ENCODE measurements at regions not wholly inside any gene's neighbourhood (a gene's known extent, or its start where the extent isn't known, plus 50 kb on each side); places are given as distances from the start of the nearest gene placed in this dataset.
A peak's percentile ranks its signal among the peaks of the same experiment; 100 is the strongest.
"Not testable (repeated sequence)": the region's sequence is repeated elsewhere in the genome, so short reads cannot be mapped to it uniquely, and the experiment has no call there.

DNA sequence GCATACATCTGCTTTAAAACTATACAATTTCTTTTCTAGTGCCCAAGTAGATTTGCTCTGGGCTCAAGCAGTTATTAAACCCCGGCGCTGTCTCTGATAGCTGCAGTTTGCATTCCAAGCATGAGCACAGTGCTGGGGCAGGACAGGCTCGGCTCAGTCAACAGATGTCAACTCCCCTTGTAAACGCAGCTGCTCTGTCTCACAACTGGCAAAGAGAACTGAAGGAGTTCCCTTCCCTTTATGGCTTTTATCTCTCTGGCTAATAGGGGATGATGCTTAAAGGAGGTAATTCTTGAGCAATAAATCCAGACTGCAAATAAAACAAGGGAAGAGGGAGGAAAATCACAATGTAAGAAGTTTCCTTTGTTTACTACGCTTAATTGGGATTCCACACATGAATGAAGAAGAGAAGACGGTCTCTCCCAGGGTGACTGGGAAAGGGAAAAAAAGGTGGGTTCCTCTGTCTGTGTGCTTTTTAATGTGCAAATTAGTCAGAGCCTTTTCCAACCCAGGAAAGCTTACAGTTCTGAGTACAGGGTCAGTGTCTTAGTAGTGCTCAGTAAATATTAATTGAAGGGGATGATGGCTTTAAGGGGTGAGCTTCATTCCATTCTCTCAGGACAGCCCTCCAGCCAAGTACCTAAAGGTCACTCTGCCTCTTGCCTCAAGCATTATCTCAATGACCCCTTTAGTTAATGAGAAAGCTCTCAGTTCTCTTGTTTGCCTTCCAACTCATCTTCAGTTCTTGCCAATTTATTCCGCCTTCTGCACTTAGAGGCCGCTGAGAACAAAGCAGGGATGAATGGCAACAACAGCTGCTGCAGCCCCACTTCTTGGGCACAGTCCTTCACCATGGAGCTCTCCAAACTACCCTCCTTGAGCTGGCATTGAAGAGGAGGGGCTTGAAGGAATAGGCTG is 155.7 kb upstream of the JADE1 start:
- H3K27ac ChIP-seq, result no peak overlapping the region
- TF ChIP-seq CTCF (IDR thresholded peaks at IDR 0.05), result no peak
- no peak overlapping the region for H3K4me3 ChIP-seq
- intact Hi-C loops (cut with DNase I), result no loop called here
- H3K36me3 ChIP-seq (ENCODE audit: insufficient read depth in 1 of 2, low read depth in 1 of 2), result no peaks in the 10 kb centered on the region
- 29 to 31% (median 29%) methylated on average over 8 of the region's 8 CpGs for WGBS, 3 donors
- DNase-seq, result no peak
- H3K27me3 ChIP-seq (ENCODE audit: insufficient read depth in 3 of 3, low read length in 2 of 3), result no peaks in the 10 kb centered on the region
- H3K4me1 ChIP-seq, result peaks cover 5% of the 10 kb centered on the region
- H3K9me3 ChIP-seq, result peaks cover 9% of the 10 kb centered on the region
- ATAC-seq, result peak; percentile 56 to 73 (median 64)

DNA sequence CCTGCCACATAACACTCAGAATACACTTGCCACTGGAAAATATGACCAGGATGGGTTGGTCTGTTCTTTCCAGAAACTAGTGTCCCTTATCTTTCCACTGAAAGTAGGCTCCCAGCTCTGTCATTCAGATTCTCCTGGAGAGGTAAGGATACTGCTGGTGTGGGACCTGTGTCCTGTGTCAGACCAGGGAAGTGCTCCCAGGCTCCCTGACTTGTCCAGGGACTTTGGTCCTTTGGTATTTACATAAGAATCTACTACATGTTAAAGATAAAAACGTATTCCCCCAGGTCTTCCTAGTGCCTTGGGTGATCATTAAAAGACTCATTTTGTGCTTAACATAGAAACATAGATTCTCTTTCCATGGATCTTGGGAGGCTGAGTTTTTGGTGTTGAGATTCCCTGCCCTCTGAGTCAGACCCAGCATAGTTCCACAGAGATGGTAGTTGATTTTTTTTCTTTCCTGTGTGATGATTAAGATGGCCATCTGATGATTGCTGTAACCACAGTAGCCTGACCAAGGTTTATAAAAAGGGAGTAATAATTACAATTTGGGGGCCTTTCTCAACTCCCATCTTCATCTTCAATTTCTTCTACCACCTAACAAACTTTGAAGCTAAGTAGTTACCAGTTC is 159.8 kb upstream of the JADE1 start:
- intact Hi-C loops (cut with DNase I), result no loop called here
- ATAC-seq (no peak), DNase-seq (no peak)
- 60 to 73% (median 68%) methylated on average over 1 of the region's 1 CpG for WGBS, 3 donors
- no peaks in the 10 kb centered on the region for H3K36me3 ChIP-seq (ENCODE audit: insufficient read depth in 1 of 2, low read depth in 1 of 2)
- no peaks in the 10 kb centered on the region for H3K27me3 ChIP-seq (ENCODE audit: insufficient read depth in 3 of 3, low read length in 2 of 3)
- H3K4me1 ChIP-seq, result no peaks in the 10 kb centered on the region
- H3K9me3 ChIP-seq, result peaks cover 4% of the 10 kb centered on the region
- H3K27ac ChIP-seq, result no peak overlapping the region
- no peak overlapping the region for H3K4me3 ChIP-seq
- TF ChIP-seq CTCF (IDR thresholded peaks at IDR 0.05), result no peak

DNA sequence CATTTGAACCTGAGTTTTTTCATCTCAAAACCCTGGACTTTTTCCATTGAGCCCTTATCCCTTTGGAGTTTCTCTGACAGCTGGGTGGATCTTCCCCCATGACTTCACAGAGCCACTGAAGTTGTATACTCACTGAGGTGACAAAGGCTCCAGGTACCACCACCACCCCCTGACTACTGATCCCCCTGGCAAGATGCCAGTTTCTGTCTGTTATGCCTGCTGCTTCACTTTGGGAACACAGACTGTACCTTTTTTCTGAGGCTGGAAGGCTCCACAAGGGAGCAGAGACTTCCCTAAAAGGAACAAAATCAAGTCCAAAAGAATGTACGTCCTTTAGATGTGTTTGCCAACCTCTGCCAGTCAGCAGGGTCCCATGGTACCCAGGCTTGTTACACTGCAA is 160.3 kb upstream of the JADE1 start:
- no peaks in the 10 kb centered on the region for H3K27me3 ChIP-seq (ENCODE audit: insufficient read depth in 3 of 3, low read length in 2 of 3)
- no peaks in the 10 kb centered on the region for H3K4me1 ChIP-seq
- TF ChIP-seq CTCF (IDR thresholded peaks at IDR 0.05), result no peak
- H3K9me3 ChIP-seq, result no peaks in the 10 kb centered on the region
- DNase-seq, result no peak
- no peak overlapping the region for H3K4me3 ChIP-seq
- intact Hi-C loops (cut with DNase I), result no loop called here
- no peak overlapping the region for H3K27ac ChIP-seq
- H3K36me3 ChIP-seq (ENCODE audit: insufficient read depth in 1 of 2, low read depth in 1 of 2), result no peaks in the 10 kb centered on the region
- 59 to 86% (median 62%) methylated on average over 1 of the region's 1 CpG for WGBS, 3 donors
- ATAC-seq, result no peak

- WGBS, 3 donors, result 92 to 100% (median 98%) methylated on average over 1 of the region's 1 CpG
- Histone ChIP-seq H3K27me3 (ENCODE audit: insufficient read depth in 3 of 3, low read length in 2 of 3) (no peaks in the 10 kb centered on the region), H3K4me3 (no peak overlapping the region), H3K4me1 (no peaks in the 10 kb centered on the region), H3K9me3 (no peaks in the 10 kb centered on the region), H3K27ac (no peak overlapping the region), H3K36me3 (ENCODE audit: insufficient read depth in 1 of 2, low read depth in 1 of 2) (no peaks in the 10 kb centered on the region)
- ATAC-seq (no peak), DNase-seq (no peak)
- intact Hi-C loops (cut with DNase I), result no loop called here
- TF ChIP-seq CTCF (IDR thresholded peaks at IDR 0.05), result no peak
Observed at GRCh38 chr4:128648021-128648420, 161.5 kb upstream of the JADE1 start.

DNA sequence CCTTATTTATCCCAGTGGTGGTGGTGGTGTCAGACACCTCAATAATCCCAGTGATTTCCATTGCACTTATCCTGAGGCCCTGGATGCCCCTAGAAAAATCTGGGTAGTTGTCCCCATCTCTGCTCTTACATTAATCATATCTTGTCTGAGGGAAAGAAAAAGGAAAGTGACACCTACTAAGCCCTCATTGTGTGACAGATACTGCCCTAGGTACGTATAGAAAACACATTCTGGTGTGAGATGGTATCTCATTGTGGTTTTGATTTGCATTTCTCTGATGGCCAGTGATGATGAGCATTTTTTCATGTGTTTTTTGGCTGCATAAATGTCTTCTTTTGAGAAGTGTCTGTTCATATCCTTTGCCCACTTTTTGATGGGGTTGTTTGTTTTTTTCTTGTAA is 162.6 kb upstream of the JADE1 start:
- H3K4me3 ChIP-seq; H3K4me1 ChIP-seq; H3K27ac ChIP-seq; H3K36me3 ChIP-seq (ENCODE audit: insufficient read depth in 1 of 2, low read depth in 1 of 2); H3K9me3 ChIP-seq; ATAC-seq; DNase-seq; intact Hi-C loops (cut with DNase I); H3K27me3 ChIP-seq (ENCODE audit: insufficient read depth in 3 of 3, low read length in 2 of 3): not testable (repeated sequence)
- WGBS, 3 donors, result 78 to 84% (median 82%) methylated on average over 1 of the region's 1 CpG

GRCh38 chr4:128644693-128645654 is 164.5 kb upstream of the JADE1 start:
- 85 to 87% (median 86%) methylated on average over 18 of the region's 18 CpGs for WGBS, 3 donors
- H3K36me3 ChIP-seq (ENCODE audit: insufficient read depth in 1 of 2, low read depth in 1 of 2); H3K27me3 ChIP-seq (ENCODE audit: insufficient read depth in 3 of 3, low read length in 2 of 3); ATAC-seq; H3K4me1 ChIP-seq; H3K9me3 ChIP-seq; H3K27ac ChIP-seq; intact Hi-C loops (cut with DNase I); H3K4me3 ChIP-seq; DNase-seq: not testable (repeated sequence)

DNA sequence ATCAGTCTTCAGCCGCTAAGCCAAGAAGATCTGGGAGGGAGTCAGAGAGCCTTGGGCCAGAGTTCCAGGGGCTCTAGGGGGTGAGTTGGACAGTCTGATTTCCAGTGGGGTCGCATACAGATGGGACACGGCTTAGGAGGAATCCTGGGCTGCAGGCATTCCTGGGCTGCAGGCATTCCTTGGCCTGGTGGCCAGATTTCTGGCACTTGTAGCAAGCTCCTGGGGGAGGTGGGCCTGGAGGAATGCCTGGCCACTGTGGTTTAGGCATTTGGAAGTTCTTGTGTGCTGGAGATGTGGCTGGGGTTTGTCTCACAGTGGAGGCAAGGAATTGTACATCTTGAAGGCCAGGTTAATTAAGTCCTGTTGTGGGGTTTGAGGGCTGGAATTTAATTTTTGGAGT is 165.4 kb upstream of the JADE1 start:
- ATAC-seq; H3K4me1 ChIP-seq; intact Hi-C loops (cut with DNase I); H3K4me3 ChIP-seq; H3K27ac ChIP-seq; H3K9me3 ChIP-seq; DNase-seq; H3K27me3 ChIP-seq (ENCODE audit: insufficient read depth in 3 of 3, low read length in 2 of 3); H3K36me3 ChIP-seq (ENCODE audit: insufficient read depth in 1 of 2, low read depth in 1 of 2): not testable (repeated sequence)
- 82 to 88% (median 86%) methylated on average over 3 of the region's 3 CpGs for WGBS, 3 donors
